ENCODE measurements at regions not wholly inside any gene's neighbourhood (a gene's known extent, or its start where the extent isn't known, plus 50 kb on each side); places are given as distances from the start of the nearest gene placed in this dataset.
"Not testable (repeated sequence)": the region's sequence is repeated elsewhere in the genome, so short reads cannot be mapped to it uniquely, and the experiment has no call there.

DNA sequence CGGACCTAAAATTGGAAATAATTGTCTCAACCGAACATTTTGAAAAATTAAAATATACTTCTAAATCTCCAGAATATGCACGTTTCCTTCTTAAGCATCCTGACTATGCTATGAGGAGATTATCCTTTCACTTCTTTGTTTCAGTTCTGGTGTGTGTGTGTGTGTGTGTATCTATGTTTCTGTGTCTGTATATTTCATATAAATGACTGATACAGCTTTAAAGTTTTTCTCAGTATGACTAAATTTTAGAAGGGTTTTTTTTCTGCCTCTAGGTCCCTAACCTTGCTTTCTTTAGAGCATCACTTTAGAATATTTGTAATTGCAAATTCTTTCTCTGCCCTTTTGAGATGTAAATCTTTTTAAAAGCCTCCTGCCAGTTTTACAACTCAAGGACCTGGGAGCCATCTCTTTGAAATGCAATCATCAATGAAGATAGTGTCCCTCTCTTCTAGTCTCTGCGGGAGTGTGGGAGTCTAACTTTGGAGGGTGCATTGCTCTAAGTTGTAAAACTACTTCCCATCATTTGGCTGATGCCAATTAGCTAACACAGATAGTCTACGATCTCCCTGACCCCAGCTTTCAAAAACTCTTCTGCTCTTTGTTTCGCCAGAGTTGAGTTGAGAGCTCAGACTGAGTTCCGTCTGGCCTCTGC lies 782.0 kb upstream of the ZWINT start:
- no peak for DNase-seq

DNA sequence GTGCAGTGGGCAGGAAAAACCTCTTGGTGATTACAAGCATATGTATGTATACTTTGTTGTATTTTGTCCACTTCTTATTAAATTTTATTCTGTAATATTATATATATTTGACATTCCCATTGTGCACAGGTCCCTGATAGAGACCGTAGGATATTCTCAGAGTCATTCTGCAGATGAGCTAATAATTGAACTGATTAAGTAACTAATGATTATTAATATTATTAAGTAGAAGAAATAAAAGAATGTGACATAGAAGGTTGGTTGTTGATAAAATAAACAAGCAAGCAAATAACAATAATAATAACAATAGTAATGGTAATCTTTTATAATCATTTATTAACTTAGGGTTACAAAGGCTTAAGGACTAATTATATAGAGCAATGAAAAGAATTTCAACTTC lies 780.6 kb upstream of the ZWINT start:
- DNase-seq: no peak

DNA sequence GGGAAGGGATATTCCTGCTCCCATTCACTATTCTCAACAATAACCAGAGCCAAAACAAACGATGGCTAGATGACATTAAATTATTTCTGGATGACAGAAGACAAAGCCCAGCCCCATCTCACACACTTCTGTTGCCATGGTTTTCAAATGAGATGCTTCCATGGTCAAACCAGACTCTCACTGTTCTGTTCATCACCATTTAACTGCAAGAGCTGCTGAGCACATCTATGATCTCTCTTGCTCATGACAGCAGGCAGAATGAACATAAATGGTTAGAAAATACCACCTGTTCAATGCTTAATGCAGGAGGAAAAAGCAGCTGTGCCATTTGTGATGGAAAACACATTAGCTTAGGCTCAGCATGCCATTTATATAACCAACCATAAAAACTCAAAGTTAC lies 758.6 kb upstream of the ZWINT start:
- DNase-seq: no peak

DNA sequence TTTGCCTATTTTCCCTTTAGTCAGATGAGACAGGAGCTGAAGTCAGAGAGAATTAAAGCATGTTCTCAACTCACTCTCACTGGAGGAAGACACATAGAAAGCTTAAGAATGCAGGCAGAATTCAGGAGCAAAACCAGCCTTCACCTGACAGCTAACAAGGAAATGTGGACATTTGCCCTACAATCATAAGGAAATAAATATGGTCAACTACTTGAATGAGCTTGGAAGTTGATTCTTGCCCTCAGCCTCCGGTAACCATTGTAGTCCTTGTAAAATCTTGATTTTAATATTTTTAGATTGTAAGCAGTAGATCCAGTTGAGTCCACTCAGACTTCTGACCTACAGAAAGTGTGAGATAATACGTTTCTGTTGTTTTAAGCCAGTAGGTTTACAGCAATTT lies 752.5 kb upstream of the ZWINT start:
- DNase-seq: no peak

DNA sequence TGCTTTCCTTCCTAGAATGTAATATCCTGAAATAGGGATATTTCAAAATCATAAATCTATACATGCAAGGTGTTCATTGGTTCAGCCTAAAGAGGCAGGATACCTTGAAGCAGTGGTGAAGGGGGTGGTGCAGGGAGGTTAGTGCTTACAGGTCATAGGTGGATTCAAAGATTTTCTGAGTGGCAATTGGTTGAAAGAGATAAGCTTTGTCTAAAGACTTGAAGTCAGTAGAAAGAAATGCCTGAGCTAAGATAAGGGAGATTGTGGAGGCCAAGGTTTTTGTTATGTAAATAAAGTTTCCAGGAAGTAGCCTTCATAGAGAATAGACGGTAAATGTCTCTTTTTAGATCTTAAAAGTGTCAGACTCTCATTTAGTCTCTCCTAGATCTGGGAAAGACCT lies 741.2 kb upstream of the ZWINT start:
- DNase-seq: no peak

DNA sequence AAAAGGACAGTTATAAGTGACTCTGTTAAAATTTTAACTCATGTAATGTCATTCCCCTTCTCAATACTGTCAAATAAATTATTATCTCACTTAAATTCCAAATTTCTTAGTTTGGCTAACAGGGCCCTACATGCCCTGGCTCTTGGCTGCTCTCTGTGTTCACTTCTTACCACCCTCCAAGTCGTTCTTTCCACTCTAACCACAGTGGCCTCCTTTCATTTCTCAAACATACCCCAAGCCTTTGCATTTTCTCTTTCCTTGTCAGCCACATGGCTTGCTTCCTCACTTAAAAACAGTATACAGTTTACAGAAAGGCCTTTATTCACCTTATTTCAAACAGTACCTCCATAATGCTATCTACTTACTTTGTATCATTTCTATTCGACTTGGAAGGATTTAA lies 737.1 kb upstream of the ZWINT start:
- no peak for DNase-seq

DNA sequence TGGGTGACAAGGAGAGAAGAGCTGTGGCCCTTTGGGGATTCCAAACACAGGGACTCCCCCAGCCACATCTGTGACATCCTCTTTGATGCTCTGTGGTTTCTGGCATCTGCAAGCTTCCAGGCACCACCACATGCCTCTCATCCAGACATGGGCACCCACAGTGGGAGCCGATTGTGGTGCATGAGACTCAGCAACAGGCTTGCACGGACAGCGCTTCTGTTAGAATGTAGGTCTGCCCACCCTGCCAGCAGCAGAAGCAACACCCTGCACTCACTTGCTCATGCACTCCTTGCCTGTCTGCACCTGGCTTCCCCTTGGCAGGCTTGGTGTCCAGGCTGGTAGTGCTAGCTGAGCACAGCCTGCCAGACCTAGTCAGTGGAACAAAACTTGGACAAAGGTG lies 735.0 kb upstream of the ZWINT start:
- DNase-seq: no peak

DNA sequence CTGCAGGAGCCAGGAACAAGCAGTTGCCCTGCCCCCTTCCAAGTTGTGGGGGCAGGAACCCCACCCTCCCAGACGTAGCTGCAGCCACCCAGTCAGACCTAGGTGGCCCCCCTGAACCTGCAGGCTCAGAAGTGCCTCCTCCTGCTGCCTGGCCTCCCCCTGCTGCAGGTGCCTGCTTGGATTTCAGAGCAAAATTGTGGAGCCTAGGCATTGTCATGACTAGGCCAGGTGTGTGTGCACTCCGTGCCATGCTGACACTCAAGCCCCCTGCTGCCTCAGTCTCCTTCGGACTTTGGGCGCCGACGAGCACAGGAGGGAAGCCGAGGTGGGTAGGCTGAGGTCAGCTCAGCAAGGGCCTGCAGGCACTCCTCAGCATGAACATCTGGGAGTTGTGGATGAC lies 733.9 kb upstream of the ZWINT start:
- no peak for DNase-seq

DNA sequence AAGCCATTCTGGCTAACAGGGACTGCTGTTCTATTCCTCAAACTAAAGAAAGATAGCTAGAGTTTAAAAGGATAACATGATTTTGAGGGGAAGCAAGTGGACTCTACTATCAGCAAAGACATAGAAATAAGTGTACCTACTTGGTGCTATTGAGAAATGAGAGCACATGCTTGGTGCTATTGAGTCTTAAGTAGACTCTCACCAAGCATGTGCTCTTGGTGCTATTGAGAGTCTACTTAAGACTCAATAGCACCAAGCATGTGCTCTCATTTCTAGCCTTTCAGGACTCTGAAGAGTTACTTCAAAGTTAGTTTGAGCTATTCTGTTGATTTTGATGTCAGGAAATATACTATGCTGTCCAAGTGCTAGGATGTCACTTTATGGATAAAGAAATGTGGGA lies 733.0 kb upstream of the ZWINT start:
- DNase-seq: no peak

DNA sequence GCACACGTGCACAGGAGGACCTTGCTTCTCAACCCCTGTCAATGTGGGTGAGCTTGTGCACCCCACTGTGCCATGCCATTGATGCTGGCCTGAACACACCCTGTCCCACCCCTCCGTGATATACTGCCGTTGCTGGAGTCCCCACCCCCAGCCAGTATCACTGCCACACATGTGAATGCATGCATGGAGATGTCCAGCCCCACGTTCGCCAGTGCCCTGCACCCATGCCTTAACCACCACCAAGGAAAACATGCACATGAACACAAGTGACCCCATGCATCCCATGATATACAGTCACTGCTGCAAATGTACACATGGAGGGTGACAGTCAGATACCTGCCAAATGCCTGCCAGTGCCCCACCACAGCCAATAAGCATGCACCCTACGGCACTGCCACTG lies 692.5 kb upstream of the ZWINT start:
- no peak for DNase-seq

DNA sequence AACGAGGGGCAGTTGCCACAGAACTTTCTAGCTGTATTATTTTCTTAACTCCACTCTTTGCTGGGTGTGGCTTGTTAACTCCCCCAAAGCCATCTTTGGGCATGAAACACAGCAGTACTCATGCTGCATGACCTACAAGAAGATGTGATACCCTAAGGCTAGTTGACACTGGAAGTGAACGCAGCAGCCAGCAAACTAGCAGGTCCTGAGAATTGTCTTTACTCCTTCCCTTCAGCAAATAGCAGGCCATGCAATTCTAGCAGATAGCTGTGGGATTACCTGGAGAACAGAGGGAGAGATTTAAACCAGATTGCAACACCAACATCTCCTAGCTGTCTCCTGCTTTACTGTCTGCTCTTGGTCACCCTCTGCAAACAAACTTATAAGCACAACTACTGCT lies 688.0 kb upstream of the ZWINT start:
- DNase-seq: no peak

DNA sequence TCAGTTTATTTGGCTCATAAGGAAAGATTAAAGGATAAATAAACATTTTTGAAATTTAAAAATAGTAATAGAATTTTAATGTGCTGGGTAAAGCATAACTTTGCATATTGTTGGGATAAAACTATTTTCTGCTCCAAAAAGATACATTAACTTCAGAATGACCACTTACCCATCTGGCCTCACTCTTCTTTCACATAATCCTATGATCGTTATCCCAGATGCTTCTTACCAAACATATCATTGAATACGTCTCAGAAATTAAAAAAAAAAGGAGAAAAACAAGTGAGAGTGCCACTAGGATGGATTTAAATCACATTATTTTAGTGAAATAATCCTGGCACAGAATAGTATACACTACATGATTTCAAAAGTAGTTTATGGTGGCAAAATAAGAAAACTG lies 677.5 kb upstream of the ZWINT start:
- DNase-seq: no peak

DNA sequence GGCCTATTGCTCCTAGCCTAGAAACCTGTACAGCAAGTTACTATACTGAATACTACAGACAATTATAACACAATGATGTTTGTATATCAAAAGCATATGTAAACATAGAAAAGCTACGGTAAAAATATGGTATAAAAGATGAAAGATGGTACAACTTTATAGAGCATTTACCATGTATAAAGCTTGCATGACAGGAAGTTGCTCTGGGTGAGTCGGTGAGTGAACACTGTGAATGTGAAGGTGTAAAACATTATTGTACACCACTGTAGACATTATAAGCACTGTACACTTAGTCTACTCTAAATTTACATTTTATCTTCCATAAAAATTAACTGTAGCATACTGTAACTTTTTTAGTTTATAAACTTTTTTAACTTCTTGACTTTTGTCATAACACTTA lies 674.3 kb upstream of the ZWINT start:
- no peak for DNase-seq

DNA sequence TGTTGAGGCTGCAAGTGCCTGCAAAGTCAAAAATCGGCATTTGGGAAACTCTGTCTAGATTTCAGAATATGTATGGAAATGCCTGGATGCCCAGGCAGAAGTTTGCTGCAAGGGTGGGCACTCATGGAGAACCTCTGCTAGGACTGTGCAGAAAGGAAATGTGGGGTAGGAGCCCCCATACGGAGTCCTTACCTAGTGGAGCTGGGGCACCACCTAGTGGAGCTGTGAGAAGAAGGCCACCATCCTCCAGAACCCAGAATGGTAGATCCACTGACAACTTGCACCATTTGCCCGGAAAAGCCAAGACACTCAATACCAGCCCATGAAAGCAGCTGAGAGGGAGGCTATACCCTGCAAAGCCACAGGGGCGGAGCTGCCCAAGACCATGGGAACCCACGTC lies 671.2 kb upstream of the ZWINT start:
- DNase-seq: not testable (repeated sequence)

DNA sequence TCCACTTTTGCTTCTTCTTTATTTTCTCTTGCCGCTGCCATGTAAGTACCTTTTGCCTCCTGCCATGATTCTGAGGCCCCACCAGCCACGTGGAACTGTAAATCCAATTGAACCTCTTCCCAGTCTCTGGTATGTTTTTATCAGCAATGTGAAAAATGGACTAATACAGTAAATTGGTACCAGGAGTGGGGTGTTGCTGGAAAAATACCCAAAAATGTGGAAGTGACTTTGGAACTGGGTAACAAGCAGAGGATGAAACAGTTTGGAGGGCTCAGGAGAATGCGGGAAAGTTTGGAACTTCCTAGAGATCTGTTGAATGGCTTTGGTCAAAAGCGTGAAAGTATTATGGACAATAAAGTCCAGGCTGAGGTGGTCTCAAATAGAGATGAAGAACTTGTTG lies 670.3 kb upstream of the ZWINT start:
- DNase-seq: no peak

DNA sequence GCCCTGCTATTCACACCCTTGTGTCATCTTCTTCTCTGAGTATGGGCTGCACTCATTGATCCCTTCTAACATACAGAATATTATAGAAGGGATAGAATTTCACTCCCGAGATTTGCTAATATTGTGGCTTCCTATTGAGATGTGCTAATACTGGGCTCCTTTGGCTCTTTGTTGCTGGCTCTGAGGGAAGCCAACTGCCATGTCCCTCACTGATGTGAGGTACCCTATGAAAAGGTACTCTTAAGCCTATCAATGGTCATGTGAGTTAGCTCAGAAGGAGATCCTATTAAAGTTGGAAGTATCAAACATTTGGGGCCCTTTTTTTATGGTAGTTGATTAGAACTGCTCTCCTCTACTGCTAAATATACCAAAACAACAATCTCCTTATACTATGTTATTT lies 665.2 kb upstream of the ZWINT start:
- no peak for DNase-seq

DNA sequence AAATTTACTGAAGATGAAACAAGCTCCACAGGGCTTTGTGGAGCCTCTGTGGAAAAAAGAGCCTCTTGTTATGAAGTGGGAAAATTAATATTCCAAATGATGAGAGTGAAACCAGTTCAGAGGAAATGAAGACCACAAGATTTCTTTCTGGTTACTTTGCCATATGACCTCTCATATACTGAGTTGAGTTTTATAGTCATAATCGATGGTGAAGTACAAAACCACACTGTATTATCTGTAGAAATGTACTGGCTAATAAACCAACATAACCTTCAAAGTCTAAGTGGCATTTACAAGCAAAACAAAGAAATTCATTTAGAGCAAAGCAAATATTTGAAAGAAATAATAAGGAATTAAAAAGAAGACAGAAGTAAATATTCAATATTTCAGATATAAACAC lies 662.6 kb upstream of the ZWINT start:
- DNase-seq: no peak

DNA sequence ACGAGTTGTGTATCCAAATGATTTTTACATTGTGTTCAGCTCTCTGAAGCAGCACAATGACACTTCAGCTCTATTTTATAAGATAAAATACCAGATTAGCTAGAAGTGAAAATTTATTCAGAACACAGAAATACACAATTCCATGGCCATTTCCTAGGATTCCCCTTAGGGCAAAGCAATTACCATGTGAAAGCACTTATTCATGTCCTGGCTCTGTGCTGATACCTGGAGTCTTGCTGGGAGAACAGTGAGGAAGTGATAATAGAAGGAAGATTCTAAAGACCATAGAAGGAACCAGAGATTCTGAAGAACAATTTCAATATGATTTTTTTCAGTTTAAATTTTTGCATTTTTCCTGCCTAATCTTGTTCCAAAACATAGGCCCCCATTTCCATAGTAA lies 657.4 kb upstream of the ZWINT start:
- no peak for DNase-seq

DNA sequence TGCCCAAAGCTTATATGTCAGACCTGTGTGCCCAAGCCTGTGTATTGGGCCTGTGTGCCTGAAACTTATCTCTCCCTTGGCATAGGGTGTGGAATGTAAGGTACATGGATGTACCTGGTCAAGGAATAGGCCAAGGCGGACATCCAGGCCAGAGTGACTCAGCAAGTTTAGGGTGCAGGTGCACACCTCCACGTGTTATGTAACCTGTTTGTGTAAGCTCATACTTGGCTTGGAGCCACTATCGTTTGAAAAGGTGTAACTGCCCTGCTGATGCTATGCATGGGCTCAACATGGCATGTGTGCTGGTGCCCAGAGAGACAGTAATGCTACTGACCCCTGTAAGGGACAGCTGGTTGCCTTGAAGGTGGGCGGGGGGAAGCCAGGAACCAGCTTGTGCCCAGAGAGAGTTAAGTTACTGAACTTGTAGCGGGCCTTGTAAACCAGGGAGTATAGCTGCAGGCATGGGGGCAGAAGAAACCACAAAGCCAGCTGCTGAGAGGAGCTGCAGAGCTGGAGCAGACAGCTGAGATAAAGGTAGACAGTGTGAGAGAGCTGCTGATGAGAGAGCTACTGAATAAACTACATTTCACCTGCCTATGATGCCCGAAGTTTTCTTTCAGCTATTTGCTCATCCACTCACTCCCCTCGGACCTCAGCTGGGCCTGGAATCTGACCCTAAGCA lies 656.4 kb upstream of the ZWINT start:
- no peak for DNase-seq

DNA sequence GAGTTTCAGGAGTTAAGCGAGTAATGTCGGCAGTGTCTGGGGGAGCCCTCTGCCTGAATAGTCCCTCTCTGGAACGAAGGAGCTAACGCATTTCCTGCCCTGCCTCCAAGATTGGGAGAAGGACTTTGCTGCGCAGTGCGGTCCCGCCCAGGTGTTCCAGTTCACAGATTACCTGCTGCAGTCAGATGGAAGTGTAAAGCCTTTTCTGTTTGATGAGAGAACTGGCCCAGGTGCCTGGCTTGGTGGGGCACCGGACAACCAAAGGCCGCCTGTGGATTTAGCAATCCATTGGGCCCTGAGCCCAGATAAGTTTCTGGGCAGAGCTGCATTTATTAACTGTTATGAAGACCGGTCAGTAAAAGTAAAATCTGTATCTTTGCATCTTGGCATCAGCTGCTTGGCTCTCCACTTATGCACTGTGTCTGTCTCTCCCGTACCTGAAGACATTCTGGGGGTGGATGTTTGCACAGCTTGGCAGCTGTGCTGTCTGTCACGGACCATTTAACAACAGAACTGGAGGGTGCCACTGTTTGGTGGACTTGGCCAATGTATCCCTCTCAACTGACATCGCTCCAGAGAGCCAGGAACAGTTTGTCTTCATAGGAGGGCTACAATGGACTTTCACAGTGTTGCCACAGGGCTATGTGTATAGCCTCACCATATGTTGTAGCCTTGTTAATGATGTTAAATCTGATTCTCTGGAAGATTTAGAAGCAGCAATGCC lies 654.7 kb upstream of the ZWINT start:
- DNase-seq: no peak

DNA sequence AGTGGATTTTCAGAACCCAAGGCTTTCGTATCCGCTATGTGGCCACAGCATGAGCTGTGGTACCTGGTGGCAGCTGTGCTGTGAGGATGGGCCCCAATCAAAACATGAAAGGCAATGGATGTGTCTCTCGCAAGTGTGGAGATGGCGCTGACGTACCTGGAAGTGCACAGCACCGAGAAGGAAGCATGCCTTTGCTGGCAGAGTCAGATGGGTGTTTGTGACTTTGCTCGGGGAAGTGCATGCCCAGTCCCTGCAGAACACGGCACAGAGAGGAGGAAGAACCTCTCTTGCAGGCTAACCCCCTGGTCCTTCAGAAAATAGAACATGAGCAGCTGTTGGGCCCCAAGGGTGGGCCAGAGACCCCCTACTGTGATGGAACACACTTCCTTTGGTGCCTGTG lies 654.1 kb upstream of the ZWINT start:
- DNase-seq: no peak

DNA sequence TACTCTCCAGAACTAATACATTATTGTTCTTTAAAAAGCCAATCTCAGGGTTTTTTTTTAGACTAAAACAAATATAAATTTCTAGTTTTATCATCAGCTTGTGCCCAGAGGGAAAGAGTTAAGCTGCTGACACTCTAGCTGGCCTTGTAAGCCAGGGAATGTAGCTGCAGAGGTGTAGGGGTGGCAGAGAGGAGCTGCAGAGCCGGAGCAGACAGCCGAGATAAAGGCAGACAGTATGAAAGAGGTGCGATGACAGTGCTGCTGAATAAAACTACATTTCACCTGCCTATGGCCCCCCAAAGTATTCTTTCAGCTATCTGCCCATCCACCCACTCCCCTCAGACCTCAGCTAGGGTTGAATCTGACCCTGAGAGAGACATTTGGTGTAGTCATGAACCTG lies 653.7 kb upstream of the ZWINT start:
- DNase-seq: no peak

DNA sequence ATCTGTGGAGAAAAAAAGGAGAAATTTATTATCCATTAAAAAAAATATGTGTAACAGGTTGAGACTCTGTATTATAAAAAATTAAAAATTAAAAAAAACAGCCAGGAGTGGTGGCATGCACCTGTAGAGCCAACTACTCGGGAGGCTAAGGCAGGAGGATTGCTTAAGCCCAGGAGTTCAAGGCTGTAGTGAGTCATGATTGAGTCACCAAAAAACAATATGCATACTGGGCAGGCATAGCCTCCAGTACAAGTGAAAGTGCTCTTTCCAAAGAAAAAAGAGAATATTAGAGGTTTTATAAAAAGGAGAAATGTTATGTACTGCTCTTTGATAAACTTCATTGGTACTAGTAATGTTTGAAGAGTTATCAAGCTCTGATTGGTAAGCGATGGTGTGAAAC lies 647.1 kb upstream of the ZWINT start:
- DNase-seq: no peak

DNA sequence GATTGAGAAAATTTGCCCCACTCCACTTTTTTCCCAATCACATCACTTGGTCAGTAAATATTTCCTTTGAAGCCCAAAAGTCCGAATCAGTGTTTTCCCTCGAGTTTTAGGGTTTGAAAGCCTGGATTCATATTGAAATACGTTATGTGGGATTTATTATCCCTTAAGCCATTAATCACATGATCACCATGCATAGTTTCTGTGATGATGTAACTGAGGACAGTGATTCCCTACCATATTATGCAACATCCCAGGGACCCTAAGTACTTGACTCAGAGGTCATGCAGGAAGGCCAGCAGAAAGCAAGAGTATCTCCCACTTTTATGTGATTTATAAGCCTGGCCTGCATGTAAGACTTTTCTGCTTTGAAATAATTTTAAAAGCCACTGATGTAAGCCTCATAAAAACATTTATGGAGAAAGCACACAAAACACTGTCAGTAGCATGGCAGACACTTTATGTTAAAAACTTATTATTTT lies 630.6 kb upstream of the ZWINT start:
- no peak for DNase-seq
